PC-3 (cell line): ENCODE measurements at regions not wholly inside any gene's neighbourhood (a gene's known extent, or its start where the extent isn't known, plus 50 kb on each side); places are given as distances from the start of the nearest gene placed in this dataset.
"Not testable (repeated sequence)": the region's sequence is repeated elsewhere in the genome, so short reads cannot be mapped to it uniquely, and the experiment has no call there.

ENCODE experiments used
- ATAC-seq: fragments of 200-7000 bp; cut with Tn5 transposase; 2 replicates; pipeline ENCODE4 v1.9.1; 2020; ENCODE audit warnings: mild to moderate bottlenecking, moderate library complexity
- BruUV-seq: library from RNA; stranded (reverse); fragments of 400-500 nt; replicated peaks from 2 replicates; lab custom pipeline; 2021; lab: Mats Ljungman, UMichigan
- CTCF ChIA-PET: fragments of 300-600 bp; sonication (Branson Sonifier 250); formaldehyde crosslinking; loops from one replicate; lab custom pipeline; 2022; ENCODE audit warnings: antibody characterized with exemption; lab: Charles Lee
- POLR2A ChIA-PET: fragments of 300-600 bp; sonication (Branson Sonifier 250); formaldehyde crosslinking; loops from one replicate; lab custom pipeline; 2022; ENCODE audit warnings: antibody characterized with exemption; ENCODE audit not compliant: unreplicated experiment; lab: Charles Lee
- DNase-seq: peaks from one replicate; pipeline ENCODE4 v3.0.0-alpha.2; 2015
- H2AFZ ChIP-seq: fragments of 300-600 bp; sonication (generic); 2 replicates; pipeline ENCODE4 v1.6.0; 2016; ENCODE audit warnings: antibody characterized with exemption, low read length
- H3F3A ChIP-seq: fragments of 300-600 bp; sonication (generic); one replicate; pipeline ENCODE4 v1.6.0; 2017; ENCODE audit warnings: antibody characterized with exemption, low read length, control low read depth, mild to moderate bottlenecking; ENCODE audit not compliant: unreplicated experiment
- H3K27ac ChIP-seq: fragments of 300-600 bp; sonication (generic); 2 replicates; pipeline ENCODE4 v1.5.1; 2016; ENCODE audit warnings: mild to moderate bottlenecking, low read length
- H3K27me3 ChIP-seq: fragments of 300-600 bp; sonication (generic); 2 replicates; pipeline ENCODE4 v1.6.1; 2016; ENCODE audit warnings: low read length, mixed read lengths
- H3K36me3 ChIP-seq: fragments of 300-600 bp; sonication (generic); 2 replicates; pipeline ENCODE4 v1.6.1; 2016; ENCODE audit warnings: low read depth, mixed run types, low read length, mixed read lengths
- H3K4me1 ChIP-seq: fragments of 300-600 bp; sonication (generic); 2 replicates; pipeline ENCODE4 v1.5.1; 2016; ENCODE audit warnings: low read length; ENCODE audit not compliant: insufficient read depth
- H3K4me2 ChIP-seq: fragments of 300-600 bp; sonication (generic); 2 replicates; pipeline ENCODE4 v1.6.0; 2016; ENCODE audit warnings: low read length
- H3K4me3 ChIP-seq: fragments of 300-600 bp; sonication (generic); 2 replicates; pipeline ENCODE4 v1.5.1; 2016; ENCODE audit warnings: mild to moderate bottlenecking, low read length, mixed read lengths
- H3K79me2 ChIP-seq: fragments of 300-600 bp; sonication (generic); 2 replicates; pipeline ENCODE4 v1.6.1; 2017; ENCODE audit warnings: low read length, mixed read lengths
- H3K9ac ChIP-seq: fragments of 300-600 bp; sonication (generic); 2 replicates; pipeline ENCODE4 v1.6.0; 2016; ENCODE audit warnings: mild to moderate bottlenecking, low read length
- H3K9me2 ChIP-seq: fragments of 300-600 bp; sonication (generic); replicated peaks from 2 replicates; pipeline ENCODE4 v1.6.1; 2016; ENCODE audit warnings: mixed run types, low read length, mixed read lengths
- H3K9me3 ChIP-seq: fragments of 300-600 bp; sonication (generic); 2 replicates; pipeline ENCODE4 v1.6.1; 2016; ENCODE audit warnings: low read length, mixed read lengths
- H4K20me1 ChIP-seq: fragments of 300-600 bp; sonication (generic); 2 replicates; pipeline ENCODE4 v1.6.1; 2016; ENCODE audit warnings: low read length, mixed read lengths
- EZH2 ChIP-seq: fragments of 300-600 bp; sonication (generic); IDR thresholded peaks from one replicate; pipeline ENCODE4 v1.6.1; 2017; ENCODE audit warnings: antibody characterized with exemption, mild to moderate bottlenecking, low read length; ENCODE audit not compliant: unreplicated experiment
- EZH2phosphoT487 ChIP-seq: fragments of 300-600 bp; sonication (generic); IDR thresholded peaks from 2 replicates; pipeline ENCODE4 v1.6.1; 2018; ENCODE audit warnings: mild to moderate bottlenecking, antibody characterized with exemption, low read length, borderline replicate concordance
- intact Hi-C: fragments of 100-400 bp; cut with micrococcal nuclease; formaldehyde crosslinking; loops from 2 replicates; pipeline ENCODE4 v1.9.0; 2023
- TF ChIP-seq, protein P1 (sequence below): fragments of 300-600 bp; sonication (generic); conservative IDR thresholded peaks from 2 replicates; pipeline ENCODE4 v1.5.1; 2017; ENCODE audit warnings: antibody characterized with exemption, low read depth, mild to moderate bottlenecking, low read length

DNA sequence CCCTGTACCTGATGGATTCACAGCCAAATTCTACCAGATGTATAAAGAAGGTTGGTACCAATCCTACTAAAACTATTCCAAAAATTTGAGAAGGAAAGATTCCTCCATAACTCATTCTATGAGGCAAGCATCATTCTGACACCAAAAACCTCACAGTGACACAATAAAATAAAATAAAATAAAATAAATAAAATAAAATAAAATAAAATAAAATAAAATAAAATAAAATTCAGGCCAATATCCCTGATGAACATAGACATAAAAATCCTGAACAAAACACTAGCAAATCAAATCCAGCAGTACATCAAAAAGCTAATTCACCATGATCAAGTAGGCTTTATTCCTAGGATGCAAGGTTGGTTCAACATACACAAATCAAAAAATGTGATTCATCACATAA is 108.1 kb downstream of the PROX1 start:
- CTCF ChIA-PET, POLR2A ChIA-PET, BruUV-seq, H3K4me2 ChIP-seq, H3F3A ChIP-seq, H3K79me2 ChIP-seq, H3K27ac ChIP-seq, H3K9me3 ChIP-seq, H2AFZ ChIP-seq, H4K20me1 ChIP-seq, DNase-seq, H3K4me1 ChIP-seq, intact Hi-C loops, H3K36me3 ChIP-seq, ATAC-seq, H3K9ac ChIP-seq, H3K9me2 ChIP-seq, H3K4me3 ChIP-seq: not testable (repeated sequence)
- H3K27me3 ChIP-seq: peaks cover 11% of the 10 kb centered on the region; the same call in 1 of the 2 replicates

DNA sequence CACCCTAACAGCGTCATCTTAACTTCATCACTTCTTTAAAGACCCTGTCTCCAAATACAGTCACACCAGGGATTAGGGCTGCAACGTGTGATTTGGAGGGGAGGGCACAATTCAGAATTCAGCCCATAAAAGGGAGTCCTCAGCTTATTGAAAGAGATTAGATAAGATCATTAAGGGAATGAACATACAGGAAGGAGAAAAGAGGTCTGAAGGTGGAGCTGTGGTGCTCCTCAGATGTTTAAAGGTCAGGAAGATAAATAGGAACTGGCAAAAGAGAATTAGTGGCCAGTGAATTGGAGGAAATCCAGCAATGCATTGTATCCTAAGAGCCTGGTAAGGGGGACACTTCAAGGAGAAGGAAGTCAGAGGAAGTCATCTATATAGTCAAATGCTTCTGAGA is 113.5 kb downstream of the PROX1 start:
- no peak overlapping the region for H3K4me2 ChIP-seq
- no peaks in the 10 kb centered on the region for H3F3A ChIP-seq
- intact Hi-C loops: loop anchor here (5.0 kb wide), 1 partner anchor 114 kb away; the partner anchor contains the start of gene PROX1
- H4K20me1 ChIP-seq: no peaks in the 10 kb centered on the region
- TF ChIP-seq, protein P1, sequence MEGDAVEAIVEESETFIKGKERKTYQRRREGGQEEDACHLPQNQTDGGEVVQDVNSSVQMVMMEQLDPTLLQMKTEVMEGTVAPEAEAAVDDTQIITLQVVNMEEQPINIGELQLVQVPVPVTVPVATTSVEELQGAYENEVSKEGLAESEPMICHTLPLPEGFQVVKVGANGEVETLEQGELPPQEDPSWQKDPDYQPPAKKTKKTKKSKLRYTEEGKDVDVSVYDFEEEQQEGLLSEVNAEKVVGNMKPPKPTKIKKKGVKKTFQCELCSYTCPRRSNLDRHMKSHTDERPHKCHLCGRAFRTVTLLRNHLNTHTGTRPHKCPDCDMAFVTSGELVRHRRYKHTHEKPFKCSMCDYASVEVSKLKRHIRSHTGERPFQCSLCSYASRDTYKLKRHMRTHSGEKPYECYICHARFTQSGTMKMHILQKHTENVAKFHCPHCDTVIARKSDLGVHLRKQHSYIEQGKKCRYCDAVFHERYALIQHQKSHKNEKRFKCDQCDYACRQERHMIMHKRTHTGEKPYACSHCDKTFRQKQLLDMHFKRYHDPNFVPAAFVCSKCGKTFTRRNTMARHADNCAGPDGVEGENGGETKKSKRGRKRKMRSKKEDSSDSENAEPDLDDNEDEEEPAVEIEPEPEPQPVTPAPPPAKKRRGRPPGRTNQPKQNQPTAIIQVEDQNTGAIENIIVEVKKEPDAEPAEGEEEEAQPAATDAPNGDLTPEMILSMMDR: no peak
- TF ChIP-seq EZH2phosphoT487 (no peak), EZH2 (no peak)
- ChIA-PET POLR2A (no interaction called here), CTCF (no interaction called here)
- ATAC-seq: no peak
- no peaks in the 10 kb centered on the region for H3K36me3 ChIP-seq
- H3K4me1 ChIP-seq: peaks cover 18% of the 10 kb centered on the region
- no peaks in the 10 kb centered on the region for H3K79me2 ChIP-seq
- BruUV-seq: no TSS peak
- no peaks in the 10 kb centered on the region for H3K27me3 ChIP-seq
- no peak overlapping the region for H3K4me3 ChIP-seq
- no peak for DNase-seq
- H3K27ac ChIP-seq: no peak overlapping the region
- no peak overlapping the region for H2AFZ ChIP-seq
- no peaks in the 10 kb centered on the region for H3K9me3 ChIP-seq
- no peaks in the 10 kb centered on the region for H3K9me2 ChIP-seq
- H3K9ac ChIP-seq: no peak overlapping the region

DNA sequence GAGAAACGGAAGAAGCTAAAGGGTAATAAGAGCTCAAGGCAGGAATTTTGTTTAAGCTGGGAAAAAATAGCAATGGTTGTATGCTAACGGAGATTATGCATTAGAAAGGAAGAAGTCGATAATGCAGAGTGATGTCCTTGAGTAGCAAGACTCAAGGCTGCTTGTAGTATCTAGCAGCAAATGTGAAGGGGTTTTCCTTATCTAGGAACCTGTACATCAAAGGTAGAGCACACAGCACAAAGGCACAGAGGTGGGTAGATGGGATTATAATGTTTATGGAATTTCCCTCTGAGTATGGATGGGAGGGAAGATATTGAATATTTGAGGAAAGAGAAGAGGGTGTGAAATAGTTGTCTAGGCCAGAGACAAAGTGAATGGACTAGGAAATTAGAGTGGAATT is 114.1 kb downstream of the PROX1 start:
- BruUV-seq: no TSS peak
- Histone ChIP-seq H3F3A (no peaks in the 10 kb centered on the region), H3K4me1 (peaks cover 18% of the 10 kb centered on the region), H3K9me2 (no peaks in the 10 kb centered on the region), H4K20me1 (no peaks in the 10 kb centered on the region), H3K79me2 (no peaks in the 10 kb centered on the region), H3K9me3 (no peaks in the 10 kb centered on the region), H3K4me3 (no peak overlapping the region), H3K4me2 (0 out of 2 replicates have a peak overlapping the region, but pooled peaks have one; percentile 51), H3K27ac (no peak overlapping the region), H3K36me3 (no peaks in the 10 kb centered on the region), H3K9ac (no peak overlapping the region), H3K27me3 (no peaks in the 10 kb centered on the region), H2AFZ (no peak overlapping the region)
- no peak for TF ChIP-seq EZH2
- TF ChIP-seq, protein P1: no peak
- no peak for ATAC-seq
- POLR2A ChIA-PET: interaction anchor here (0.7 kb wide), 1 partner anchor 492 kb away, joined by 5 read pairs; no protein-coding TSS in a partner anchor
- intact Hi-C loops: loop anchor here (5.0 kb wide), 1 partner anchor 115 kb away; the partner anchor contains the start of gene PROX1
- DNase-seq: no peak
- CTCF ChIA-PET: no interaction called here
